ENCODE measurements at regions not wholly inside any gene's neighbourhood (a gene's known extent, or its start where the extent isn't known, plus 50 kb on each side); places are given as distances from the start of the nearest gene placed in this dataset.

- no peak for TF ChIP-seq CTCF (IDR thresholded peaks at IDR 0.05)
- TF ChIP-seq EZH2 (IDR thresholded peaks at IDR 0.05; ENCODE audit: borderline replicate concordance, insufficient read depth, low read depth, low read length, poor library complexity, severe bottlenecking) = no peak
Measured at GRCh38 chr1:91604632-91605031, 104.0 kb downstream of the CDC7 start.
